NT2/D1 (cell line): ENCODE measurements at regions not wholly inside any gene's neighbourhood (a gene's known extent, or its start where the extent isn't known, plus 50 kb on each side); places are given as distances from the start of the nearest gene placed in this dataset.
"Not testable (repeated sequence)": the region's sequence is repeated elsewhere in the genome, so short reads cannot be mapped to it uniquely, and the experiment has no call there.

ENCODE experiments used
- DNase-seq: peaks from one replicate; pipeline ENCODE4 v3.0.0-alpha.2; 2011; ENCODE audit warnings: low read depth, low spot score
- H3K27me3 ChIP-seq: 2 replicates; pipeline ENCODE4 v1.6.0; 2011; ENCODE audit warnings: mild to moderate bottlenecking; ENCODE audit not compliant: insufficient read length, insufficient read depth
- H3K36me3 ChIP-seq: 2 replicates; pipeline ENCODE4 v1.6.1; 2011; ENCODE audit warnings: mild to moderate bottlenecking, low read length, mixed read lengths; ENCODE audit not compliant: insufficient read depth, insufficient read length
- H3K4me1 ChIP-seq: 2 replicates; pipeline ENCODE4 v1.5.1; 2011; ENCODE audit not compliant: insufficient read depth, insufficient read length
- H3K4me3 ChIP-seq: 2 replicates; pipeline ENCODE4 v1.5.1; 2011; ENCODE audit warnings: low read depth; ENCODE audit not compliant: insufficient read length
- H3K9ac ChIP-seq: 2 replicates; pipeline ENCODE4 v1.6.0; 2011; ENCODE audit warnings: low read depth; ENCODE audit not compliant: insufficient read length
- H3K9me3 ChIP-seq: 2 replicates; pipeline ENCODE4 v1.5.1; 2011; ENCODE audit warnings: mild to moderate bottlenecking, low read length; ENCODE audit not compliant: insufficient read depth
- SUZ12 ChIP-seq: IDR thresholded peaks from 2 replicates; pipeline ENCODE4 v1.6.1; 2011; ENCODE audit not compliant: insufficient read length, insufficient read depth; ENCODE audit errors: extremely low read depth
- YY1 ChIP-seq: IDR thresholded peaks from 2 replicates; pipeline ENCODE4 v1.6.1; 2011; ENCODE audit not compliant: insufficient read length, insufficient read depth
- ZNF274 ChIP-seq: IDR thresholded peaks from 2 replicates; pipeline ENCODE4 v1.6.1; 2011; ENCODE audit warnings: mild to moderate bottlenecking, low read depth, low read length

GRCh38 chr20:39968495-39968894, 720.5 kb downstream of the MAFB start:
- H3K9ac ChIP-seq = no peak overlapping the region
- DNase-seq = no peak
- no peaks in the 10 kb centered on the region for H3K27me3 ChIP-seq
- H3K36me3 ChIP-seq = no peaks in the 10 kb centered on the region
- H3K4me1 ChIP-seq = no peaks in the 10 kb centered on the region
- TF ChIP-seq YY1 (no peak), SUZ12 (no peak), ZNF274 (no peak)
- H3K9me3 ChIP-seq = no peaks in the 10 kb centered on the region
- H3K4me3 ChIP-seq = no peak overlapping the region

- Histone ChIP-seq H3K4me1 (no peaks in the 10 kb centered on the region), H3K4me3 (no peak overlapping the region), H3K9ac (no peak overlapping the region), H3K27me3 (no peaks in the 10 kb centered on the region), H3K36me3 (no peaks in the 10 kb centered on the region), H3K9me3 (no peaks in the 10 kb centered on the region)
- no peak for DNase-seq
- TF ChIP-seq SUZ12 = no peak
- no peak for TF ChIP-seq ZNF274
- TF ChIP-seq YY1 = no peak
Measured at GRCh38 chr20:39967806-39968205, 721.2 kb downstream of the MAFB start.

- DNase-seq = no peak
- Histone ChIP-seq H3K27me3 (no peaks in the 10 kb centered on the region), H3K9me3 (no peaks in the 10 kb centered on the region), H3K4me3 (no peak overlapping the region), H3K36me3 (no peaks in the 10 kb centered on the region), H3K9ac (no peak overlapping the region), H3K4me1 (peaks cover 4% of the 10 kb centered on the region)
- TF ChIP-seq SUZ12 = no peak
Measured at GRCh38 chr20:39961637-39962244, 727.3 kb downstream of the MAFB start.

GRCh38 chr20:39960522-39961428, 728.3 kb downstream of the MAFB start:
- H3K36me3 ChIP-seq = no peaks in the 10 kb centered on the region
- no peak overlapping the region for H3K4me3 ChIP-seq
- H3K27me3 ChIP-seq = no peaks in the 10 kb centered on the region
- DNase-seq = no peak
- peaks cover 4% of the 10 kb centered on the region for H3K4me1 ChIP-seq
- no peak overlapping the region for H3K9ac ChIP-seq
- TF ChIP-seq SUZ12 (no peak), ZNF274 (no peak), YY1 (no peak)
- H3K9me3 ChIP-seq = no peaks in the 10 kb centered on the region

DNA sequence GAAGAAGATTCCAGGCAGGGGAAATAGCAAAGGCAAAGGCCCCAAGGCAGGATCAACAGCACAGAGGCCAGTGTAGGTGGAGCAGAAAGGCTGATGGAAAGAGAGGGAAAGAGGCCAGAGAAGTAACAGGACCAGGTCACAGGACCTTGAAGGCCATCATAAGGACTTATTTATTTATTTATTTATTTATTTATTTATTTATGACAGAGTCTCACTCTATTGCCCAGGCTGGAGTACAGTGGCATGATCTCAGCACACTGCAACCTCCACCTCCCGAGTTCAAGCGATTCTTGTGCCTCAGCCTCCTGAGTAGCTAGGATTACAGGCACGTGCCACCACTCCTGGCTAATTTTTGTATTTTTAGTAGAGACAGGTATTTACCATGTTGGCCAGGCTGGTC, 731.1 kb downstream of the MAFB start:
- H3K9me3 ChIP-seq, H3K4me3 ChIP-seq, H3K36me3 ChIP-seq, DNase-seq, H3K27me3 ChIP-seq, H3K4me1 ChIP-seq, H3K9ac ChIP-seq: not testable (repeated sequence)

DNA sequence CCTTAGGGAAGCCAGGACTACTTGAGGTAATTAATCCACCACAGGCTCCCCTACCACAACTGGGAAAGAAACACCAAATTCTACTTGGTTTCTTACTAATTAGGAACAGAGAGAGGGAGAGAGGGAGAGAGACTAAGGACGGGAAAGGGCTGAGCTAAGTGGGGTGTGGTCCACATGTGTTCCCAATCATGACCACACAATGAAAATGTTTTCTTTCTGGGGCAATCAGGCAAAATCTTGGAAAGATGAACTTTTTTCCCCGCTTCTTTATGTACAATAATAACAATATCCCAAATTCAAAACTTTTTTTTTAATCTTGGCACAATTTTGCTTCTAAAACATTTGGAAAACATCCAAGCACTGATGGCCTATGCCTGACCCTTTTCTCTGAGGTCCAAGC, 734.4 kb downstream of the MAFB start:
- H3K4me1 ChIP-seq = no peaks in the 10 kb centered on the region
- H3K9me3 ChIP-seq = no peaks in the 10 kb centered on the region
- no peak overlapping the region for H3K4me3 ChIP-seq
- no peaks in the 10 kb centered on the region for H3K27me3 ChIP-seq
- no peak for TF ChIP-seq ZNF274
- TF ChIP-seq YY1 = no peak
- no peak for TF ChIP-seq SUZ12
- DNase-seq = no peak
- H3K36me3 ChIP-seq = no peaks in the 10 kb centered on the region
- no peak overlapping the region for H3K9ac ChIP-seq

DNA sequence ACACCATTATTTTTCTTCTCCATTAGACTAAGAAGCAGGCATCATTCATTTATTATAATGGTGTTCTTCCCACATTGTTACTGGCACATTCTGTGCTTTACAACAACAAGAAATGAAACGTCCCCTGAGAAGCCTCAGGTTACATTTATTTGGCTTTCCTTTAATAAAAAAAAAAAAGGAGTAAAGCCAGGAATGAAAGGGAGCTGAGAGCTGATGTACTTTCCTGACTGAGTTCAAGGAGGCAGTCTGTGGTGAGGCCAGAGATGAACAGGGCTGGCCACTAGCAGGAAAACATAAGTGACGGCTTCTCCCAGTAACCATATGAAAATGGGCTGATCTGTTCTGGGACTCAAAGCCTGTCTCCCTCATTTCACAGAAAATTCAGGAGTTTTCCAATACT, 742.1 kb downstream of the MAFB start:
- no peaks in the 10 kb centered on the region for H3K27me3 ChIP-seq
- no peak for TF ChIP-seq YY1
- TF ChIP-seq ZNF274 = no peak
- no peak for TF ChIP-seq SUZ12
- no peak for DNase-seq
- no peaks in the 10 kb centered on the region for H3K4me1 ChIP-seq
- no peaks in the 10 kb centered on the region for H3K9me3 ChIP-seq
- no peak overlapping the region for H3K4me3 ChIP-seq
- H3K9ac ChIP-seq = no peak overlapping the region
- no peaks in the 10 kb centered on the region for H3K36me3 ChIP-seq
